GM12892 (cell line): ENCODE measurements at regions not wholly inside any gene's neighbourhood (a gene's known extent, or its start where the extent isn't known, plus 50 kb on each side); places are given as distances from the start of the nearest gene placed in this dataset.

Source experiments
- POLR2A ChIP-seq: IDR thresholded peaks from 2 replicates; pipeline ENCODE4 v1.6.1; 2011; ENCODE audit warnings: low read depth, low read length, control low read depth
- POLR2AphosphoS5 ChIP-seq: IDR thresholded peaks from 2 replicates; pipeline ENCODE4 v1.6.1; 2011; ENCODE audit warnings: low read depth, low read length, control low read depth
- TAF1 ChIP-seq: IDR thresholded peaks from 2 replicates; pipeline ENCODE4 v1.6.1; 2011; ENCODE audit warnings: low read depth, mild to moderate bottlenecking, control low read depth, low read length, borderline replicate concordance

DNA sequence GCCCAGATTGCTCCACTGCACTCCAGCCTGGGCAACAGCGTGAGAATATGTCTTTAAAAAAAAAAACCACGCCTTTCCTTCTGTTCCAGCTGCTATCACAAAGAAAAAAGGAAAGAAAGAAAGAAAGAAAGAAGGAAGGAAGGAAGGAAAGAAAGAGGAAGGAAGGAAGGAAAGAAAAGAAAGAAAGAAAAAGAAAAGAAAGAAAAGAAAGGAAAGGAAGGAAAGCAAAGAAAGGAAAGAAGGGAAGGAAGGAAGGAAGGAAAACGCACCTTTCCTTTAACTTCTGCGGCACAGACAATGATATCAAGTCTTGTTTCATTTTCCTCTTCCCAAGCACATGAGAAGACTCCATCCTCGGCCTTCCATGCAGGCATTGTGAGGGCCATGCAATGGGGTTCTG is 107.4 kb upstream of the NOCT start:
- TF ChIP-seq POLR2AphosphoS5, result no peak
- TF ChIP-seq POLR2A, result no peak
- TF ChIP-seq TAF1, result no peak
